CD4-positive, CD25-positive, alpha-beta regulatory T cell (primary cell): ENCODE measurements at regions not wholly inside any gene's neighbourhood (a gene's known extent, or its start where the extent isn't known, plus 50 kb on each side); places are given as distances from the start of the nearest gene placed in this dataset.

Experiments used
- ATAC-seq, 2 donors: fragments of 150-1000 bp; cut with Tn5 transposase; one replicate each; pipeline ENCODE4 v1.10.0; 2021; ENCODE audit warnings: low read depth in 2 of 2, moderate number of reproducible peaks in 2 of 2, moderate library complexity in 1 of 2
- DNase-seq, 3 donors: peaks; one replicate each; pipeline versions ENCODE4 v3.0.0 to v3.0.0-alpha.2; 2012 to 2022; ENCODE audit warnings: mixed read lengths in 1 of 3
- H3K27ac ChIP-seq: one replicate; pipeline ENCODE4 v1.7.0; 2013; ENCODE audit warnings: mild to moderate bottlenecking, low read length; ENCODE audit not compliant: insufficient read depth, poor library complexity, severe bottlenecking
- H3K27me3 ChIP-seq: one replicate; pipeline ENCODE4 v1.7.0; 2013; ENCODE audit warnings: low read length; ENCODE audit not compliant: control insufficient read depth, insufficient read depth
- H3K36me3 ChIP-seq: one replicate; pipeline ENCODE4 v1.7.0; 2013; ENCODE audit warnings: mild to moderate bottlenecking, low read length, moderate library complexity; ENCODE audit not compliant: control insufficient read depth, insufficient read depth
- H3K4me1 ChIP-seq: 2 replicates; pipeline ENCODE4 v1.7.0; 2013; ENCODE audit warnings: mild to moderate bottlenecking, low read length; ENCODE audit not compliant: insufficient read depth, control insufficient read depth, poor library complexity, severe bottlenecking
- H3K4me3 ChIP-seq: one replicate; pipeline ENCODE4 v1.7.0; 2013; ENCODE audit warnings: low read depth, mild to moderate bottlenecking, low read length, moderate library complexity
- H3K9me3 ChIP-seq, 2 experiments: 1 replicate in 1 of 2; 2 replicates in 1 of 2; pipeline ENCODE4 v1.7.0; 2013; ENCODE audit warnings: low read length in 2 of 2, mild to moderate bottlenecking in 1 of 2, moderate library complexity in 1 of 2; ENCODE audit not compliant: control insufficient read depth in 2 of 2
- H3K27ac Mint-ChIP-seq, 3 donors: one replicate each; pipeline ENCODE4 v1.8.0; 2020 to 2022; ENCODE audit warnings: mild to moderate bottlenecking in 3 of 3, mixed read lengths in 3 of 3, moderate library complexity in 2 of 3
- H3K27me3 Mint-ChIP-seq: one replicate; pipeline ENCODE4 v1.8.0; 2022; ENCODE audit warnings: mild to moderate bottlenecking, mixed read lengths
- H3K36me3 Mint-ChIP-seq: one replicate; pipeline ENCODE4 v1.8.0; 2020; ENCODE audit warnings: mixed read lengths
- H3K4me1 Mint-ChIP-seq, 4 donors: one replicate each; pipeline ENCODE4 v1.8.0; 2020 to 2022; ENCODE audit warnings: mixed read lengths in 4 of 4, mild to moderate bottlenecking in 1 of 4
- H3K4me3 Mint-ChIP-seq, 4 donors: one replicate each; pipeline ENCODE4 v1.8.0; 2020 to 2022; ENCODE audit warnings: mild to moderate bottlenecking in 4 of 4, mixed read lengths in 4 of 4, moderate library complexity in 3 of 4
- H3K9me3 Mint-ChIP-seq, 7 donors: one replicate each; pipeline ENCODE4 v1.8.0; 2020 to 2022; ENCODE audit warnings: mixed read lengths in 7 of 7, mild to moderate bottlenecking in 3 of 7, moderate library complexity in 2 of 7

- no peak overlapping the region for H3K27ac Mint-ChIP-seq
- H3K9me3 Mint-ChIP-seq = no peaks in the 10 kb centered on the region
- no peaks in the 10 kb centered on the region for H3K36me3 Mint-ChIP-seq
- no peak overlapping the region for H3K4me3 ChIP-seq
- no peaks in the 10 kb centered on the region for H3K36me3 ChIP-seq
- DNase-seq = no peak
- no peaks in the 10 kb centered on the region for H3K4me1 ChIP-seq
- no peak overlapping the region for H3K4me3 Mint-ChIP-seq
- H3K27me3 ChIP-seq = peaks cover 6% of the 10 kb centered on the region
- H3K27ac ChIP-seq = no peak overlapping the region
- peaks cover 5% of the 10 kb centered on the region for H3K27me3 Mint-ChIP-seq
- peaks cover 0 to 5% (median 0%) of the 10 kb centered on the region in 4 donors for H3K4me1 Mint-ChIP-seq
- no peak for ATAC-seq
- no peaks in the 10 kb centered on the region for H3K9me3 ChIP-seq
Observed at GRCh38 chr9:96065482-96066251, 190.2 kb downstream of the ERCC6L2 start.

- no peaks in the 10 kb centered on the region for H3K36me3 ChIP-seq
- no peak overlapping the region for H3K4me3 ChIP-seq
- H3K4me1 ChIP-seq = no peaks in the 10 kb centered on the region
- peaks cover 0 to 5% (median 0%) of the 10 kb centered on the region in 4 donors for H3K4me1 Mint-ChIP-seq
- no peaks in the 10 kb centered on the region for H3K36me3 Mint-ChIP-seq
- H3K27ac ChIP-seq = no peak overlapping the region
- H3K9me3 Mint-ChIP-seq = no peaks in the 10 kb centered on the region
- H3K9me3 ChIP-seq = no peaks in the 10 kb centered on the region
- DNase-seq (no peak), ATAC-seq (no peak)
- H3K27me3 Mint-ChIP-seq = peaks cover 5% of the 10 kb centered on the region
- no peak overlapping the region for H3K4me3 Mint-ChIP-seq
- peaks cover 4% of the 10 kb centered on the region for H3K27me3 ChIP-seq
- no peak overlapping the region for H3K27ac Mint-ChIP-seq
Observed at GRCh38 chr9:96064826-96065481, 189.5 kb downstream of the ERCC6L2 start.

- no peaks in the 10 kb centered on the region for H3K27me3 Mint-ChIP-seq
- H3K27ac Mint-ChIP-seq = no peak overlapping the region
- Histone ChIP-seq H3K9me3 (no peaks in the 10 kb centered on the region), H3K27ac (no peak overlapping the region), H3K27me3 (no peaks in the 10 kb centered on the region), H3K4me3 (no peak overlapping the region), H3K4me1 (no peaks in the 10 kb centered on the region), H3K36me3 (no peaks in the 10 kb centered on the region)
- DNase-seq (no peak), ATAC-seq (no peak)
- no peaks in the 10 kb centered on the region for H3K36me3 Mint-ChIP-seq
- no peaks in the 10 kb centered on the region for H3K9me3 Mint-ChIP-seq
- H3K4me3 Mint-ChIP-seq = no peak overlapping the region
- H3K4me1 Mint-ChIP-seq = peaks cover 0 to 5% (median 0%) of the 10 kb centered on the region in 4 donors
Observed at GRCh38 chr9:96062854-96063253, 187.4 kb downstream of the ERCC6L2 start.

GRCh38 chr9:96062031-96062430 lies 186.5 kb downstream of the ERCC6L2 start:
- no peaks in the 10 kb centered on the region for H3K27me3 Mint-ChIP-seq
- H3K36me3 Mint-ChIP-seq = no peaks in the 10 kb centered on the region
- H3K27ac ChIP-seq = no peak overlapping the region
- no peaks in the 10 kb centered on the region for H3K36me3 ChIP-seq
- H3K4me3 Mint-ChIP-seq = no peak overlapping the region
- no peaks in the 10 kb centered on the region for H3K9me3 ChIP-seq
- H3K4me1 ChIP-seq = no peaks in the 10 kb centered on the region
- no peak overlapping the region for H3K4me3 ChIP-seq
- H3K9me3 Mint-ChIP-seq = no peaks in the 10 kb centered on the region
- H3K27me3 ChIP-seq = no peaks in the 10 kb centered on the region
- H3K27ac Mint-ChIP-seq = no peak overlapping the region
- DNase-seq (no peak), ATAC-seq (no peak)
- H3K4me1 Mint-ChIP-seq = peaks cover 0 to 5% (median 0%) of the 10 kb centered on the region in 4 donors

GRCh38 chr9:96061293-96061987 lies 185.9 kb downstream of the ERCC6L2 start:
- H3K27me3 ChIP-seq = no peaks in the 10 kb centered on the region
- no peak overlapping the region for H3K27ac ChIP-seq
- H3K27ac Mint-ChIP-seq = peak overlapping the region in 1 of 3 donors; percentile 14
- H3K27me3 Mint-ChIP-seq = peaks cover 2% of the 10 kb centered on the region
- H3K4me1 Mint-ChIP-seq = peaks cover 0 to 5% (median 0%) of the 10 kb centered on the region in 4 donors
- H3K4me1 ChIP-seq = no peaks in the 10 kb centered on the region
- H3K9me3 Mint-ChIP-seq = no peaks in the 10 kb centered on the region
- ATAC-seq (peak; percentile 56 to 63), DNase-seq (peak in 2 of 3 donors; percentile 51 to 55)
- H3K36me3 ChIP-seq = no peaks in the 10 kb centered on the region
- no peaks in the 10 kb centered on the region for H3K36me3 Mint-ChIP-seq
- no peak overlapping the region for H3K4me3 ChIP-seq
- H3K9me3 ChIP-seq = no peaks in the 10 kb centered on the region
- no peak overlapping the region for H3K4me3 Mint-ChIP-seq

- no peak overlapping the region for H3K27ac ChIP-seq
- Mint-ChIP-seq H3K4me3 (no peak overlapping the region), H3K4me1 (peaks cover 0 to 8% (median 0%) of the 10 kb centered on the region in 4 donors), H3K9me3 (peaks cover 0 to 2% (median 0%) of the 10 kb centered on the region in 7 donors), H3K36me3 (no peaks in the 10 kb centered on the region), H3K27me3 (peaks cover 4% of the 10 kb centered on the region), H3K27ac (peak overlapping the region in 1 of 3 donors; percentile 61)
- no peaks in the 10 kb centered on the region for H3K4me1 ChIP-seq
- H3K27me3 ChIP-seq = no peaks in the 10 kb centered on the region
- no peak overlapping the region for H3K4me3 ChIP-seq
- H3K36me3 ChIP-seq = no peaks in the 10 kb centered on the region
- H3K9me3 ChIP-seq = no peaks in the 10 kb centered on the region
- no peak for DNase-seq
- ATAC-seq = no peak
Observed at GRCh38 chr9:96058218-96058617, 182.7 kb downstream of the ERCC6L2 start.

- no peak overlapping the region for H3K27ac ChIP-seq
- peaks cover 0 to 8% (median 0%) of the 10 kb centered on the region in 4 donors for H3K4me1 Mint-ChIP-seq
- H3K4me1 ChIP-seq = no peaks in the 10 kb centered on the region
- ATAC-seq (peak in 1 of 2 donors; percentile 41), DNase-seq (no peak)
- H3K27me3 Mint-ChIP-seq = peaks cover 4% of the 10 kb centered on the region
- no peaks in the 10 kb centered on the region for H3K36me3 ChIP-seq
- H3K4me3 ChIP-seq = no peak overlapping the region
- no peaks in the 10 kb centered on the region for H3K27me3 ChIP-seq
- no peak overlapping the region for H3K27ac Mint-ChIP-seq
- no peak overlapping the region for H3K4me3 Mint-ChIP-seq
- no peaks in the 10 kb centered on the region for H3K36me3 Mint-ChIP-seq
- H3K9me3 ChIP-seq = no peaks in the 10 kb centered on the region
- H3K9me3 Mint-ChIP-seq = peaks cover 0 to 2% (median 0%) of the 10 kb centered on the region in 7 donors
Observed at GRCh38 chr9:96057155-96057554, 181.7 kb downstream of the ERCC6L2 start.
